Brain microvascular endothelial cell (primary cell): ENCODE measurements at regions not wholly inside any gene's neighbourhood (a gene's known extent, or its start where the extent isn't known, plus 50 kb on each side); places are given as distances from the start of the nearest gene placed in this dataset.

Experiments
- DNase-seq: peaks from one replicate; pipeline ENCODE4 v3.0.0-alpha.2; 2020
- H3K27ac ChIP-seq: fragments of 250-450 bp; sonication (Bioruptor Pico); 2 replicates; pipeline ENCODE4 v1.5.1; 2020; ENCODE audit warnings: mild to moderate bottlenecking, moderate library complexity
- H3K27me3 ChIP-seq: fragments of 250-450 bp; sonication (Bioruptor Pico); replicated peaks from 2 replicates; pipeline ENCODE4 v1.5.1; 2020; ENCODE audit warnings: mild to moderate bottlenecking
- H3K36me3 ChIP-seq: fragments of 250-450 bp; sonication (Bioruptor Pico); replicated peaks from 2 replicates; pipeline ENCODE4 v1.5.1; 2020; ENCODE audit warnings: mild to moderate bottlenecking
- H3K4me3 ChIP-seq: 2 replicates; pipeline ENCODE4 v1.5.1; 2011; ENCODE audit warnings: low read depth, mild to moderate bottlenecking, control low read depth, low read length, moderate library complexity
- in situ Hi-C: cut with HindIII; loops from 2 replicates; pipeline ENCODE4 v1.10.0; 2017; ENCODE audit warnings: low sequenced_read_pairs, low pct_ligation_motif_present
- TF ChIP-seq, protein P1 (sequence below): IDR thresholded peaks from 2 replicates; pipeline ENCODE4 v1.5.1; 2011; ENCODE audit warnings: low read depth, mild to moderate bottlenecking, moderate library complexity, low read length, control low read depth, inconsistent platforms; ENCODE audit errors: missing control alignments

DNA sequence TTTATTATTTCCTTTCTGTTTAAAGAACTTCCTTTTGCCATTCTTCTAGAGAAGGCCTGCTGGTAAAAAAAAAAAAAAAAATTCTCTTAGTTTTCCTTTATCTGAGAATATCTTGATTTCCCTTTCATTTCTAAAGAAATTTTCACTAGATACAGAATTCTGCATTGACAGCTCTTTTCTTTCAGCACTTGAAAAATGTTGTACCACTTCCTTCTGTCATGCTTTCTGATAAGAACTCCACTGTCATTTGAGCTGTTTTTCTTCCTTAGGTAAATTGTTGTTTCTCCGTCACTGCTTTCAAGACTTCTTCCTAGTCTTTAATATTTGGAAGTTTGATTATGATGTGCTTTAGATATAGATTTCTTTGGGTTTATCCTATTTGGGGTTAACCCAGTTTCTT lies 113.6 kb upstream of the BTG1 start:
- Histone ChIP-seq H3K27me3 (no peaks in the 10 kb centered on the region), H3K4me3 (no peak overlapping the region), H3K36me3 (no peaks in the 10 kb centered on the region), H3K27ac (no peak overlapping the region)
- no peak for DNase-seq
- TF ChIP-seq, protein P1, sequence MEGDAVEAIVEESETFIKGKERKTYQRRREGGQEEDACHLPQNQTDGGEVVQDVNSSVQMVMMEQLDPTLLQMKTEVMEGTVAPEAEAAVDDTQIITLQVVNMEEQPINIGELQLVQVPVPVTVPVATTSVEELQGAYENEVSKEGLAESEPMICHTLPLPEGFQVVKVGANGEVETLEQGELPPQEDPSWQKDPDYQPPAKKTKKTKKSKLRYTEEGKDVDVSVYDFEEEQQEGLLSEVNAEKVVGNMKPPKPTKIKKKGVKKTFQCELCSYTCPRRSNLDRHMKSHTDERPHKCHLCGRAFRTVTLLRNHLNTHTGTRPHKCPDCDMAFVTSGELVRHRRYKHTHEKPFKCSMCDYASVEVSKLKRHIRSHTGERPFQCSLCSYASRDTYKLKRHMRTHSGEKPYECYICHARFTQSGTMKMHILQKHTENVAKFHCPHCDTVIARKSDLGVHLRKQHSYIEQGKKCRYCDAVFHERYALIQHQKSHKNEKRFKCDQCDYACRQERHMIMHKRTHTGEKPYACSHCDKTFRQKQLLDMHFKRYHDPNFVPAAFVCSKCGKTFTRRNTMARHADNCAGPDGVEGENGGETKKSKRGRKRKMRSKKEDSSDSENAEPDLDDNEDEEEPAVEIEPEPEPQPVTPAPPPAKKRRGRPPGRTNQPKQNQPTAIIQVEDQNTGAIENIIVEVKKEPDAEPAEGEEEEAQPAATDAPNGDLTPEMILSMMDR, result no peak
- in situ Hi-C loops, result no loop called here

DNA sequence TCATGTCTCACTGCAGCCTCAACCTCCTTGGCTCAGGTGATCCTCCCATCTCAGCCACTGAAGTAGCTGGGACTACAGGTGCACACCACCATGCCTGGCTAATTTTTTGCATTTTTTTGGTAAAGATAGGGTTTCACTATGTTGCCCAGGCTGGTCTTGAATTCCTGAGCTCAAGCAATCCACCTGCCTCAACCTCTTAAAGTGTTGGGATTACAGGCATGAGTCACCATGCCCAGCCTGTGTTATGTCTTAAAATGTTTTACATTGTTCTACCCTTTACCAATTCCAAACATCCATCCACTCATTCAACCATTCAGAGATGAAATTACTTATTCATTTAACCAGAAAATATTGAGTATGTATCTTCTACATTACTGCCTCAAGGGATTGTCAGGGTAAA lies 111.6 kb upstream of the BTG1 start:
- no peaks in the 10 kb centered on the region for H3K27me3 ChIP-seq
- no peak overlapping the region for H3K27ac ChIP-seq
- no peaks in the 10 kb centered on the region for H3K36me3 ChIP-seq
- DNase-seq, result no peak
- H3K4me3 ChIP-seq, result no peak overlapping the region
- TF ChIP-seq, protein P1, result no peak
- in situ Hi-C loops, result no loop called here

GRCh38 chr12:92255741-92256140 lies 110.1 kb upstream of the BTG1 start:
- Histone ChIP-seq H3K27me3 (no peaks in the 10 kb centered on the region), H3K36me3 (no peaks in the 10 kb centered on the region), H3K4me3 (no peak overlapping the region), H3K27ac (no peak overlapping the region)
- TF ChIP-seq, protein P1, result no peak
- DNase-seq, result no peak
- in situ Hi-C loops, result no loop called here

GRCh38 chr12:92253301-92253700 lies 107.7 kb upstream of the BTG1 start:
- TF ChIP-seq, protein P1, result no peak
- in situ Hi-C loops, result no loop called here
- Histone ChIP-seq H3K4me3 (no peak overlapping the region), H3K36me3 (no peaks in the 10 kb centered on the region), H3K27ac (no peak overlapping the region), H3K27me3 (no peaks in the 10 kb centered on the region)
- no peak for DNase-seq

- H3K27me3 ChIP-seq, result no peaks in the 10 kb centered on the region
- no peak overlapping the region for H3K4me3 ChIP-seq
- no peak overlapping the region for H3K27ac ChIP-seq
- TF ChIP-seq, protein P1, result no peak
- DNase-seq, result no peak
- H3K36me3 ChIP-seq, result no peaks in the 10 kb centered on the region
- in situ Hi-C loops, result no loop called here
These were observed 103.3 kb upstream of the BTG1 start for GRCh38 chr12:92248977-92249376.

DNA sequence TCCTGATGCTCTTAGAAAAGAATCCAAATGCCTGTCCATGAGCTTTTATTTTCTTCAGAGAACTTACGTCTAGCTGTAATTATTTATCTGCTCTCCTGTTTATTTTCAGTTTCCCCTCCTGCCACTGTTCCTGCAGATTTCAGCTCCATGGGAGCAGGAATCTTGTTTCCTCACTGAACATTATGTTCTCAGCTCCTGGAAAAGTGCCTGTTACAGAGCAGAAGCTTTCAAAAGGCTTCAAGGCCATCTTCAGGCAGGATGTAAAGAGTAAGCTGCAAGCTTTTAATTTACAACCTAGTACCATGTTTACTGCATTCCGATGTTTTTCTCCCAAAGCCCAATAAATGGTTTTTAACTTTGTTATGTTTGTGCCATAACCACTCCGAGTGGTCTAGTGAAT lies 98.4 kb upstream of the BTG1 start:
- H3K36me3 ChIP-seq, result no peaks in the 10 kb centered on the region
- TF ChIP-seq, protein P1, result no peak
- no peak overlapping the region for H3K27ac ChIP-seq
- no peak for DNase-seq
- H3K4me3 ChIP-seq, result no peak overlapping the region
- in situ Hi-C loops, result no loop called here
- H3K27me3 ChIP-seq, result no peaks in the 10 kb centered on the region
